H1 (cell line): ENCODE measurements at regions not wholly inside any gene's neighbourhood (a gene's known extent, or its start where the extent isn't known, plus 50 kb on each side); places are given as distances from the start of the nearest gene placed in this dataset.
"Not testable (repeated sequence)": the region's sequence is repeated elsewhere in the genome, so short reads cannot be mapped to it uniquely, and the experiment has no call there.

Experiments
- CTCF ChIA-PET: fragments of 300-600 bp; sonication (Branson Sonifier 250); formaldehyde crosslinking; loops from one replicate; lab custom pipeline; 2021; ENCODE audit not compliant: partially characterized antibody; lab: Charles Lee
- POLR2A ChIA-PET: fragments of 300-600 bp; sonication (Branson Sonifier 250); formaldehyde crosslinking; loops from one replicate; lab custom pipeline; 2021; ENCODE audit warnings: inconsistent platforms; ENCODE audit not compliant: partially characterized antibody; lab: Charles Lee
- DNase-seq, 2 experiments: peaks; one replicate each; pipeline versions ENCODE4 v3.0.0 to v3.0.0-alpha.2; 2010 to 2022; ENCODE audit warnings: low spot score in 2 of 2, low read depth in 1 of 2, mixed read lengths in 1 of 2
- FAIRE-seq: peaks from 2 replicates; lab custom pipeline; 2011; peaks lifted over from hg19 to GRCh38; lab: Jason Lieb, UNC
- H2AFZ ChIP-seq: 2 replicates; pipeline ENCODE4 v1.8.1; 2012; ENCODE audit warnings: low read length, inconsistent platforms
- H2AK5ac ChIP-seq: 2 replicates; pipeline ENCODE4 v1.6.1; 2013; ENCODE audit warnings: low read depth, low read length
- H2BK120ac ChIP-seq: replicated peaks from 2 replicates; pipeline ENCODE3; 2013; ENCODE audit warnings: low read depth, low read length, inconsistent platforms
- H2BK12ac ChIP-seq: 2 replicates; pipeline ENCODE4 v1.6.1; 2013; ENCODE audit warnings: low read depth, low read length
- H2BK15ac ChIP-seq: 2 replicates; pipeline ENCODE4 v1.6.1; 2013; ENCODE audit warnings: low read length
- H2BK20ac ChIP-seq: 2 replicates; pipeline ENCODE4 v1.6.1; 2013; ENCODE audit warnings: low read length
- H2BK5ac ChIP-seq: 2 replicates; pipeline ENCODE4 v1.6.1; 2013; ENCODE audit warnings: low read depth, low read length
- H3K14ac ChIP-seq: 2 replicates; pipeline ENCODE4 v1.6.1; 2013; ENCODE audit warnings: inconsistent platforms; ENCODE audit not compliant: insufficient read length
- H3K18ac ChIP-seq: 2 replicates; pipeline ENCODE4 v1.6.1; 2013; ENCODE audit warnings: low read length; ENCODE audit errors: extremely low read depth
- H3K23ac ChIP-seq: 2 replicates; pipeline ENCODE4 v1.6.1; 2013; ENCODE audit warnings: inconsistent platforms; ENCODE audit not compliant: insufficient read length
- H3K23me2 ChIP-seq: 2 replicates; pipeline ENCODE4 v1.6.1; 2013; ENCODE audit warnings: low read depth, low read length
- H3K27ac ChIP-seq: 2 replicates; pipeline ENCODE4 v1.6.1; 2011; ENCODE audit warnings: low read depth, low read length, inconsistent platforms
- H3K27me3 ChIP-seq, 4 experiments: replicated peaks in 1 of 4; 1 replicate in 1 of 4; 2 replicates in 3 of 4; pipeline versions ENCODE4 v1.6.1 to v1.8.1; 2011 to 2013; ENCODE audit warnings: low read length in 3 of 4, mild to moderate bottlenecking in 3 of 4, inconsistent platforms in 2 of 4, mixed read lengths in 2 of 4, moderate library complexity in 1 of 4; ENCODE audit not compliant: control insufficient read depth in 3 of 4, insufficient read depth in 3 of 4; ENCODE audit errors: extremely low read depth in 1 of 4
- H3K36me3 ChIP-seq, 4 experiments: 2 replicates each; pipeline versions ENCODE4 v1.6.1 to v1.8.1; 2011 to 2013; ENCODE audit warnings: mild to moderate bottlenecking in 4 of 4, low read length in 3 of 4, moderate library complexity in 2 of 4, control low read depth in 1 of 4, inconsistent platforms in 1 of 4; ENCODE audit not compliant: insufficient read depth in 4 of 4, control insufficient read depth in 2 of 4
- H3K4ac ChIP-seq: replicated peaks from 2 replicates; pipeline ENCODE3; 2013; ENCODE audit warnings: low read length, low read depth, mixed read lengths, inconsistent platforms; ENCODE audit not compliant: insufficient read length
- H3K4me1 ChIP-seq, 4 experiments: replicated peaks in 1 of 4; 1 replicate in 1 of 4; 2 replicates in 3 of 4; pipeline versions ENCODE4 v1.6.1 to v1.8.1; 2011 to 2013; ENCODE audit warnings: low read length in 3 of 4, inconsistent platforms in 2 of 4, mixed read lengths in 1 of 4; ENCODE audit not compliant: insufficient read depth in 4 of 4, control insufficient read depth in 3 of 4
- H3K4me2 ChIP-seq, 2 experiments: 2 replicates each; pipeline versions ENCODE4 v1.6.1 to v1.8.1; 2011 to 2013; ENCODE audit warnings: low read depth in 2 of 2, low read length in 2 of 2, control low read depth in 1 of 2, inconsistent platforms in 1 of 2, mild to moderate bottlenecking in 1 of 2; ENCODE audit not compliant: insufficient read depth in 1 of 2
- H3K4me3 ChIP-seq, 4 experiments: fragments of 200-600, 300-600 bp in 1 of 4; sonication (generic), shearing (Covaris generic), sonication (Bioruptor Twin) in 1 of 4; 2 replicates each; pipeline versions ENCODE4 v1.5.1 to v1.8.1; 2011 to 2016; ENCODE audit warnings: low read length in 4 of 4, low read depth in 3 of 4, control low read depth in 2 of 4, inconsistent platforms in 2 of 4, mild to moderate bottlenecking in 2 of 4, mixed read lengths in 1 of 4, moderate library complexity in 1 of 4; ENCODE audit not compliant: insufficient read depth in 2 of 4; ENCODE audit errors: extremely low read depth in 1 of 4
- H3K56ac ChIP-seq: replicated peaks from 2 replicates; pipeline ENCODE3; 2013; ENCODE audit warnings: low read depth, mild to moderate bottlenecking, mixed read lengths, low read length, inconsistent platforms; ENCODE audit not compliant: insufficient read length
- H3K79me1 ChIP-seq: 2 replicates; pipeline ENCODE4 v1.6.1; 2013; ENCODE audit warnings: low read depth, low read length, control low read depth
- H3K79me2 ChIP-seq, 2 experiments: 2 replicates each; pipeline versions ENCODE4 v1.6.1 to v1.8.1; 2012 to 2013; ENCODE audit warnings: low read length in 2 of 2, mild to moderate bottlenecking in 2 of 2, inconsistent platforms in 1 of 2; ENCODE audit not compliant: insufficient read depth in 2 of 2, control insufficient read depth in 1 of 2
- H3K9ac ChIP-seq, 4 experiments: replicated peaks in 1 of 4; 1 replicate in 1 of 4; 2 replicates in 3 of 4; pipeline versions ENCODE4 v1.6.1 to v1.8.1; 2011 to 2013; ENCODE audit warnings: low read depth in 3 of 4, low read length in 3 of 4, control low read depth in 2 of 4, mild to moderate bottlenecking in 2 of 4, moderate library complexity in 2 of 4, inconsistent platforms in 1 of 4; ENCODE audit errors: extremely low read depth in 1 of 4
- H3K9me3 ChIP-seq, 2 experiments: 2 replicates each; pipeline versions ENCODE4 v1.6.1 to v1.8.1; 2012 to 2013; ENCODE audit warnings: mild to moderate bottlenecking in 2 of 2, moderate library complexity in 2 of 2, control low read depth in 1 of 2, inconsistent platforms in 1 of 2, low read depth in 1 of 2, low read length in 1 of 2, mixed read lengths in 1 of 2; ENCODE audit not compliant: insufficient read depth in 2 of 2
- H4K20me1 ChIP-seq, 2 experiments: replicated peaks in 1 of 2; 2 replicates each; pipeline versions ENCODE3 to v1.8.1; 2011 to 2013; ENCODE audit warnings: inconsistent platforms in 2 of 2, low read length in 2 of 2, mild to moderate bottlenecking in 1 of 2; ENCODE audit not compliant: insufficient read depth in 2 of 2, control insufficient read depth in 1 of 2
- H4K5ac ChIP-seq: 2 replicates; pipeline ENCODE4 v1.6.1; 2013; ENCODE audit warnings: low read length, low read depth, mixed read lengths, inconsistent platforms; ENCODE audit not compliant: insufficient read length
- H4K8ac ChIP-seq: 2 replicates; pipeline ENCODE4 v1.8.0; 2013; ENCODE audit warnings: mild to moderate bottlenecking, moderate library complexity, low read length, inconsistent platforms; ENCODE audit not compliant: insufficient read depth; ENCODE audit errors: extremely low read depth
- H4K91ac ChIP-seq: replicated peaks from 2 replicates; pipeline ENCODE3; 2013; ENCODE audit warnings: low read length, mixed read lengths, inconsistent platforms; ENCODE audit not compliant: insufficient read length
- WGBS, 2 experiments: shearing (Covaris generic) in 1 of 2; methylation state at CpG; one replicate each; pipeline versions ENCODE4 v1.1.6 to v1.1.7; 2013 to 2015; ENCODE audit warnings: low lambda C conversion rate in 2 of 2, mixed read lengths in 2 of 2, inconsistent platforms in 1 of 2, low coverage in 1 of 2, missing lambda C conversion rate in 1 of 2; ENCODE audit not compliant: insufficient replicate concordance in 2 of 2, insufficient coverage in 1 of 2, insufficient read length in 1 of 2; ENCODE audit errors: extremely low coverage in 1 of 2, missing lambda C conversion rate in 1 of 2; 5-methylcytosine and 5-hydroxymethylcytosine counted together

DNA sequence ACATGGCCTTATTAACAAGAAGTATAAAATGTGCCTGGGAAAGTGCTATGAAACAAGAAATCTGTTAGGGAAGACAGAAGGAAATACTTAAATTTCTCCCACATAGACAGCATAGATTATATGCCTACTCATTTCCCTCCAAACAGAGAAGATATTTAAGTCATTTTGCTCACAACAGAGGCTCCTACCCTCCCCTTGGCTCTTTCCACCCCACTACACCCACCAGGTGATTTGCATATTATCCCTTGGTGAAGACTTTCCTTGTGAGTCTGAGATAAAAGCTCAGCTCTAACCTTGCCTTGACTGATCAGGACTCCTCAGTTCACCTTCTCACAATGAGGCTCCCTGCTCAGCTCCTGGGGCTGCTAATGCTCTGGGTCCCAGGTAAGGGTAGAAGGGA lies 1245.1 kb downstream of the RPIA start:
- H3K4ac ChIP-seq, H4K5ac ChIP-seq, H3K23ac ChIP-seq, H3K79me1 ChIP-seq, H2AK5ac ChIP-seq, H2AFZ ChIP-seq, H4K8ac ChIP-seq, H3K56ac ChIP-seq, H3K27me3 ChIP-seq, H3K14ac ChIP-seq, H3K23me2 ChIP-seq, H3K27ac ChIP-seq, H3K79me2 ChIP-seq, H3K4me1 ChIP-seq, CTCF ChIA-PET, H3K18ac ChIP-seq, H4K20me1 ChIP-seq, DNase-seq, H2BK12ac ChIP-seq, H3K4me3 ChIP-seq, POLR2A ChIA-PET, H2BK15ac ChIP-seq, H3K4me2 ChIP-seq, FAIRE-seq, H2BK120ac ChIP-seq, H2BK20ac ChIP-seq, H4K91ac ChIP-seq, H3K9ac ChIP-seq, H2BK5ac ChIP-seq, H3K36me3 ChIP-seq: not testable (repeated sequence)
- H3K9me3 ChIP-seq, result peaks cover 2 to 13% of the 10 kb centered on the region in 2 experiments; a peak in 2 of 4 replicates

DNA sequence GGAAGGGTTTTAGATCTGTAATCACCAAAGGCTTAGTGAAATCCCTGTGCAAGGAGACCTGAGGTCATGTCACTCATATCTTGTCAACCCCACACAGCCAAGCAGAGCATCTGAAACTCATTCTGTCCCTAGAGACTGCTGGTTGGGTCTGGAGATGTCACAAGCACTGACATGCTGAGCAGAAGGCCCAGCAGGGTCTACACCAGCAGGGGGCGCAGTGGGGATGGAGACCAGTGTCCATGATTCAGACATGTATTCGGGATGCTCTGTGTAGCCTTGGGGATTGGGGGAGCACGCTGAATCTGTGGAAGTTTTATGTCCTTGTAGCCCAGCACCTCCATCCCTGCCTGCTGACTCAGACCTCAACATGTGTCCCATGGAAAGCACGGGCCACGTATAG lies 1247.3 kb downstream of the RPIA start:
- FAIRE-seq, result not testable (repeated sequence)

More for the DNA sequence above, 1247.3 kb downstream of the RPIA start:
- H4K8ac ChIP-seq, H2BK15ac ChIP-seq, H3K4me2 ChIP-seq, H3K79me2 ChIP-seq, H4K5ac ChIP-seq, H2BK120ac ChIP-seq, H3K4me3 ChIP-seq, H3K9me3 ChIP-seq, H2BK5ac ChIP-seq, H3K23ac ChIP-seq, H3K79me1 ChIP-seq, H2BK12ac ChIP-seq, H3K27me3 ChIP-seq, H4K91ac ChIP-seq, CTCF ChIA-PET, H3K27ac ChIP-seq, DNase-seq, H3K9ac ChIP-seq, H3K18ac ChIP-seq, H3K56ac ChIP-seq, POLR2A ChIA-PET, H3K14ac ChIP-seq, H3K23me2 ChIP-seq, H3K4me1 ChIP-seq, H2AFZ ChIP-seq, H2BK20ac ChIP-seq, H2AK5ac ChIP-seq, H3K4ac ChIP-seq, H4K20me1 ChIP-seq, H3K36me3 ChIP-seq: not testable (repeated sequence)
- 84% methylated on average over 4 of the region's 5 CpGs; no CpG with 5 or more reads in 1 of the 2 experiments for WGBS, 2 experiments
